NT2/D1 (cell line): ENCODE measurements at regions not wholly inside any gene's neighbourhood (a gene's known extent, or its start where the extent isn't known, plus 50 kb on each side); places are given as distances from the start of the nearest gene placed in this dataset.

Experiments used
- SUZ12 ChIP-seq: IDR thresholded peaks from 2 replicates; pipeline ENCODE4 v1.6.1; 2011; ENCODE audit not compliant: insufficient read length, insufficient read depth; ENCODE audit errors: extremely low read depth
- ZNF274 ChIP-seq: IDR thresholded peaks from 2 replicates; pipeline ENCODE4 v1.6.1; 2011; ENCODE audit warnings: mild to moderate bottlenecking, low read depth, low read length

DNA sequence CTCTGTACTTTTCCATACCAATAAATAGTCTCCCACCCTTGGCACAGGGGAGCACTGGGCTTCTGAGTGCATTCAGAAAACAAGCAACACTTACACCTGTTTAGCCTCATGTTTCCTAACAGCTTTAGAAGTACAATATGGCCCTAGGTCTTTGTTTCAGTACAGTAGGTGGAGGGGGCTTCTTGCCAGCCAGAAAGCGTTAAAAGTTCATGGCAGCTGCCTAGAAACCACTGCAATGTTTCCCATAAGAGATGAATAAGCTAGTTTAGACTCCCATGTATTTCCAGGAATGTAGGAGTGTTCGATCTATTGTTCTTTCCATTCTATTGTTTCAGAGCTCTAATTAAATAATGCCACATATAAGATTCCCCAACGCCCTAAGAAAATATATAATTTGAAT is 444.8 kb downstream of the ARHGEF28 start:
- TF ChIP-seq SUZ12 (no peak), ZNF274 (no peak)
